ENCODE measurements at regions not wholly inside any gene's neighbourhood (a gene's known extent, or its start where the extent isn't known, plus 50 kb on each side); places are given as distances from the start of the nearest gene placed in this dataset.

- TF ChIP-seq CTCF (IDR thresholded peaks at IDR 0.05) (no peak), POLR2A (IDR thresholded peaks at IDR 0.05) (no peak)
Measured at GRCh38 chr12:115422845-115423545, 739.0 kb upstream of the TBX3 start.
